CD14-positive monocyte (primary cell): ENCODE measurements at regions not wholly inside any gene's neighbourhood (a gene's known extent, or its start where the extent isn't known, plus 50 kb on each side); places are given as distances from the start of the nearest gene placed in this dataset.

Source experiments
- DNase-seq, 3 donors: peaks; one replicate each; pipeline ENCODE4 v3.0.0-alpha.2; 2011 to 2022
- H2AFZ ChIP-seq: 2 replicates; pipeline ENCODE4 v1.6.0; 2012; ENCODE audit warnings: mild to moderate bottlenecking, low read depth, low read length, inconsistent platforms; ENCODE audit not compliant: insufficient read depth, poor library complexity, severe bottlenecking
- H3K27ac ChIP-seq, 2 donors: 1 replicate in 1 of 2; 2 replicates in 1 of 2; pipeline ENCODE4 v1.5.1; 2012 to 2013; ENCODE audit warnings: low read length in 2 of 2, control low read depth in 1 of 2, inconsistent platforms in 1 of 2, low read depth in 1 of 2, mild to moderate bottlenecking in 1 of 2
- H3K27me3 ChIP-seq, 2 donors: one replicate each; pipeline versions ENCODE4 v1.6.0 to v1.6.1; 2011 to 2013; ENCODE audit warnings: low read length in 2 of 2; ENCODE audit not compliant: control insufficient read depth in 2 of 2, insufficient read depth in 2 of 2
- H3K36me3 ChIP-seq, 2 donors: replicated peaks in 1 of 2; 1 replicate in 1 of 2; 2 replicates in 1 of 2; pipeline versions ENCODE4 v1.5.1 to v1.6.1; 2012 to 2013; ENCODE audit warnings: low read length in 2 of 2, control low read depth in 1 of 2, inconsistent platforms in 1 of 2, mild to moderate bottlenecking in 1 of 2; ENCODE audit not compliant: insufficient read depth in 2 of 2, control insufficient read depth in 1 of 2
- H3K4me1 ChIP-seq, 2 donors: 1 replicate in 1 of 2; 2 replicates in 1 of 2; pipeline versions ENCODE4 v1.5.1 to v1.6.1; 2012 to 2013; ENCODE audit warnings: low read length in 2 of 2, control low read depth in 1 of 2, inconsistent platforms in 1 of 2, mild to moderate bottlenecking in 1 of 2, moderate library complexity in 1 of 2; ENCODE audit not compliant: insufficient read depth in 2 of 2, control insufficient read depth in 1 of 2
- H3K4me2 ChIP-seq: replicated peaks from 2 replicates; pipeline ENCODE3; 2012; ENCODE audit warnings: low read length, moderate library complexity, mild to moderate bottlenecking; ENCODE audit not compliant: poor library complexity, severe bottlenecking; ENCODE audit errors: extremely low read depth
- H3K4me3 ChIP-seq, 3 experiments: fragments of 200-600 bp in 1 of 3; sonication (generic) in 1 of 3; replicated peaks in 1 of 3; 1 replicate in 2 of 3; 2 replicates in 1 of 3; pipeline ENCODE4 v1.5.1; 2011 to 2013; ENCODE audit warnings: low read length in 3 of 3, mild to moderate bottlenecking in 3 of 3, control low read depth in 2 of 3, low read depth in 2 of 3, inconsistent platforms in 1 of 3, moderate library complexity in 1 of 3
- H3K79me2 ChIP-seq: 2 replicates; pipeline ENCODE4 v1.6.0; 2012; ENCODE audit warnings: mild to moderate bottlenecking, control low read depth, inconsistent platforms, low read length, moderate library complexity; ENCODE audit not compliant: insufficient read depth
- H3K9ac ChIP-seq: 2 replicates; pipeline ENCODE4 v1.6.0; 2017; ENCODE audit warnings: low read length, mild to moderate bottlenecking; ENCODE audit not compliant: insufficient read depth, poor library complexity, severe bottlenecking
- H3K9me3 ChIP-seq, 2 donors: replicated peaks in 1 of 2; 1 replicate in 1 of 2; 2 replicates in 1 of 2; pipeline versions ENCODE4 v1.5.1 to v1.6.1; 2012 to 2013; ENCODE audit warnings: low read length in 2 of 2, control low read depth in 1 of 2; ENCODE audit not compliant: control insufficient read depth in 1 of 2, insufficient read depth in 1 of 2
- H4K20me1 ChIP-seq: 2 replicates; pipeline ENCODE4 v1.6.0; 2012; ENCODE audit warnings: mild to moderate bottlenecking, low read length, control low read depth, moderate library complexity; ENCODE audit not compliant: insufficient read depth
- H3K27ac Mint-ChIP-seq, 7 donors: one replicate each; pipeline ENCODE4 v1.8.0; 2020; ENCODE audit warnings: mild to moderate bottlenecking in 7 of 7, mixed read lengths in 7 of 7, moderate library complexity in 6 of 7, inconsistent platforms in 2 of 7
- H3K27me3 Mint-ChIP-seq, 3 donors: one replicate each; pipeline ENCODE4 v1.8.0; 2021 to 2022; ENCODE audit warnings: low read depth in 3 of 3, mild to moderate bottlenecking in 3 of 3, mixed read lengths in 3 of 3, moderate library complexity in 3 of 3, inconsistent platforms in 1 of 3
- H3K36me3 Mint-ChIP-seq, 2 donors: one replicate each; pipeline ENCODE4 v1.8.0; 2020; ENCODE audit warnings: mixed read lengths in 2 of 2, inconsistent platforms in 1 of 2, mild to moderate bottlenecking in 1 of 2
- H3K4me1 Mint-ChIP-seq: one replicate; pipeline ENCODE4 v1.8.0; 2020; ENCODE audit warnings: mild to moderate bottlenecking, mixed read lengths
- H3K4me3 Mint-ChIP-seq, 2 donors: one replicate each; pipeline ENCODE4 v1.8.0; 2020; ENCODE audit warnings: mild to moderate bottlenecking in 2 of 2, mixed read lengths in 2 of 2, moderate library complexity in 1 of 2
- H3K9me3 Mint-ChIP-seq, 7 donors: one replicate each; pipeline ENCODE4 v1.8.0; 2020 to 2022; ENCODE audit warnings: mixed read lengths in 7 of 7, mild to moderate bottlenecking in 6 of 7, moderate library complexity in 6 of 7, inconsistent platforms in 2 of 7
- CTCF ChIP-seq: fragments of 200-600 bp; IDR thresholded peaks from one replicate; pipeline ENCODE4 v1.8.0; 2022; ENCODE audit warnings: antibody characterized with exemption, mild to moderate bottlenecking
- WGBS: methylation state at CpG from one replicate; pipeline ENCODE4 v1.1.5; 2013; ENCODE audit warnings: missing lambda C conversion rate; ENCODE audit not compliant: insufficient coverage; 5-methylcytosine and 5-hydroxymethylcytosine counted together
- intact Hi-C, 2 donors: fragments of 100-400 bp; cut with micrococcal nuclease; formaldehyde crosslinking; loops; one replicate each; pipeline versions ENCODE4 v1.15.0 to v1.15.1; 2023

GRCh38 chrX:113136836-113137235 lies 296.2 kb upstream of the AMOT start:
- Histone ChIP-seq H3K36me3 (no peaks in the 10 kb centered on the region), H3K4me1 (no peaks in the 10 kb centered on the region), H3K9ac (no peak overlapping the region), H4K20me1 (no peaks in the 10 kb centered on the region), H3K4me2 (no peak overlapping the region), H3K4me3 (no peak overlapping the region), H3K27me3 (no peaks in the 10 kb centered on the region), H3K27ac (no peak overlapping the region), H3K9me3 (peaks cover 0 to 3% of the 10 kb centered on the region in 2 donors), H3K79me2 (no peaks in the 10 kb centered on the region), H2AFZ (no peak overlapping the region)
- peaks cover 0 to 9% (median 0%) of the 10 kb centered on the region in 3 donors for H3K27me3 Mint-ChIP-seq
- intact Hi-C loops, result no loop called here
- no peaks in the 10 kb centered on the region for H3K36me3 Mint-ChIP-seq
- no peak overlapping the region for H3K4me3 Mint-ChIP-seq
- no peak overlapping the region for H3K27ac Mint-ChIP-seq
- no peaks in the 10 kb centered on the region for H3K4me1 Mint-ChIP-seq
- TF ChIP-seq CTCF, result no peak
- no CpG with 5 or more reads among the region's 1 CpG for WGBS
- H3K9me3 Mint-ChIP-seq, result peaks cover 0 to 6% (median 3%) of the 10 kb centered on the region in 7 donors
- DNase-seq, result no peak

- Histone ChIP-seq H3K4me1 (no peaks in the 10 kb centered on the region), H3K79me2 (no peaks in the 10 kb centered on the region), H3K9me3 (peaks cover 0 to 3% of the 10 kb centered on the region in 2 donors), H3K27ac (no peak overlapping the region), H3K36me3 (no peaks in the 10 kb centered on the region), H4K20me1 (no peaks in the 10 kb centered on the region), H3K27me3 (no peaks in the 10 kb centered on the region), H3K9ac (no peak overlapping the region), H3K4me2 (no peak overlapping the region), H3K4me3 (no peak overlapping the region), H2AFZ (no peak overlapping the region)
- Mint-ChIP-seq H3K27ac (no peak overlapping the region), H3K36me3 (no peaks in the 10 kb centered on the region), H3K4me3 (no peak overlapping the region), H3K9me3 (peaks cover 0 to 5% (median 2%) of the 10 kb centered on the region in 7 donors), H3K4me1 (no peaks in the 10 kb centered on the region), H3K27me3 (peaks cover 0 to 9% (median 0%) of the 10 kb centered on the region in 3 donors)
- no CpG with 5 or more reads among the region's 1 CpG for WGBS
- TF ChIP-seq CTCF, result no peak
- intact Hi-C loops, result no loop called here
- DNase-seq, result no peak
Measured at GRCh38 chrX:113133316-113133715, 292.7 kb upstream of the AMOT start.
